ENCODE measurements at regions not wholly inside any gene's neighbourhood (a gene's known extent, or its start where the extent isn't known, plus 50 kb on each side); places are given as distances from the start of the nearest gene placed in this dataset.

DNA sequence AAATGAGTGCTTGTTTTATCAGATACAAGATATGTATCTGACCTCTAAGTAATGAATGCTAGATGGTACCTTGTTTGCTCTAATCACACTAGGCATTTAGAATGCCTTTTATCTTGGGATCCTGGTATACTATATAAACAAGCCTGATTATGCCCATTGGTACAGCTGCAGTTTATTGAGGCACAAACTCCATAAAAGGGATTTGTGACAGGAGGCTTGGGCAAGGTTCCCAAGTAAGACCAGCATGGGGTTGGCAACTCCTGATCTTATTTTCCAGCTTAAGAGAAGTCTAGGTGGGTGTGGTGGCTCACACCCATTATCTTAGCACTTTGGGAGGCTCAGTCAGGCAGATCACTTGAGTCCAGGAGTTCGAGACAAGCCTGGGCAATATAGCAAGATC is 93.9 kb upstream of the DMRT1 start:
- intact Hi-C loops (cut with DNase I), result no loop called here
- ATAC-seq (no peak), DNase-seq (no peak)
- no peak overlapping the region for H3K4me3 ChIP-seq
- no peak overlapping the region for H3K27ac ChIP-seq
- H3K36me3 ChIP-seq, result peaks cover 26% of the 10 kb centered on the region
- H3K9me3 ChIP-seq, result no peaks in the 10 kb centered on the region
- H3K27me3 ChIP-seq, result no peaks in the 10 kb centered on the region
- H3K4me1 ChIP-seq, result peaks cover 31% of the 10 kb centered on the region
- TF ChIP-seq CTCF (IDR thresholded peaks at IDR 0.05), result no peak

DNA sequence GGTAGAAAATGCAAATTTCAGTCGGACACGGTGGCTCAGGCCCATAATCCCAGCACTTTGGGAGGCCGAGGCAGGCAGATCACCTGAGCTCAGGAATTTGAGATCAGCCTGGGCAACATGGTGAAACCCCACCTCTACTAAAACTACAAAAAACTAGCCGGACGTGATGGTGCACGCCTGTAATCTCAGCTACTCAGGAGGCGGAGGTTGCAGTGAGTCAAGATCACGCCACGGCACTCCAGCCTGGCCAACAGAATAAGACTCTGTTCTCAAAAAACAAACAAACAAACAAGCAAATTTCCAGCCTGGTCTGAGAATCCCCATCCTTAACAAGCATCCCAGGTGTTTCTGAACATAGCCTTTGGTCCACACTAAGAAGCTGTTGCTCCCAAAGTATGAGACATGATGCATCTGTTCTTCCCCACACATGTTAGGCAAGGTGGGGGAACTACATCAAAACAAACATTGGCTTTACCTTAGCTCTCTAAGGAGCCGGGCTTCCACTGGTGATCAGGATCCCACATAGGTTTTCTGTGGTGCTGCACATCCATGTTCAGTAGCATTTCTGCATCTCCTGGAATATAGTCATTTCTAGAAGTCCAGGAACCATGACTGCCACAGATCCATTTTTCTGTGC is 92.5 kb upstream of the DMRT1 start:
- no peaks in the 10 kb centered on the region for H3K9me3 ChIP-seq
- peaks cover 31% of the 10 kb centered on the region for H3K4me1 ChIP-seq
- H3K36me3 ChIP-seq, result peaks cover 18% of the 10 kb centered on the region
- no peaks in the 10 kb centered on the region for H3K27me3 ChIP-seq
- intact Hi-C loops (cut with DNase I), result no loop called here
- ATAC-seq, result no peak
- no peak for DNase-seq
- no peak overlapping the region for H3K4me3 ChIP-seq
- no peak for TF ChIP-seq CTCF (IDR thresholded peaks at IDR 0.05)
- H3K27ac ChIP-seq, result peak overlapping the region; percentile 11

GRCh38 chr9:749716-750115 is 91.8 kb upstream of the DMRT1 start:
- no peak for TF ChIP-seq CTCF (IDR thresholded peaks at IDR 0.05)
- Histone ChIP-seq H3K36me3 (peaks cover 15% of the 10 kb centered on the region), H3K9me3 (no peaks in the 10 kb centered on the region), H3K27me3 (no peaks in the 10 kb centered on the region), H3K4me3 (no peak overlapping the region), H3K4me1 (peaks cover 31% of the 10 kb centered on the region), H3K27ac (peak overlapping the region; percentile 11)
- intact Hi-C loops (cut with DNase I), result no loop called here
- ATAC-seq (no peak), DNase-seq (no peak)

DNA sequence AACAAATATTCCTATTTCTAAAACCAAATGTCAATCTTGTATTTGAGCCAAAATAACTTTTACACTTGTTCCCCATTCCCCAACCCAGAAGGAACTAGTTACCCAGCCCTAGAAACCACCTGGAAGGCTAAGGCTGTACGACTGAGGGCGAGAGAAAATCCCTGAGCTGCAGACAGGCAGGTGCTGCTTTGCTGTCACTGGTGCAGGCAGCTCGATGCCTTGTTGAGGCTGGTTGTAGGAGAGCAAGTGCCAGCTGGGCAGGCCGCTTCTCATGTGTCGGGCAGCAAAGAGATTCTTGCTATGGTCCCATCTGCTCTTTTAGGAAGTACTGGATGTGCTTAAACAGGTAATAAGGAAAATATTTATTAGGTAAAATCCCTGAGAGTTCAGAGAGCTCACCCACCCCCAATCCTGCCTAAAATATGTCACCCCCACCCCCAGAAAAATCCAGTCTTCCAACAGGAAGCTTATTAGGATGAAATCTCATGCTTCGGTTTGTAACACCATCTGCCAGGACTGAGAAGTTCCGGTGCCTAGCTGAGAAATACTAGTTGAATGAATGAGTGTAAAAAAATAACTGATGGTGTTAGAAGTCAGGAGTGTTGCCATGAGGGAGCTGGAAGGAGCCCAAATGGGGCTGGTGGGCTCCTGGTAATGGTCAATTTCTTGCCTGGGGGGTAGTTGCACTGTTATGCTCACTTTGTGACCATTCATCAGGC is 91.1 kb upstream of the DMRT1 start:
- Histone ChIP-seq H3K36me3 (peaks cover 13% of the 10 kb centered on the region), H3K4me3 (no peak overlapping the region), H3K27ac (no peak overlapping the region), H3K27me3 (no peaks in the 10 kb centered on the region), H3K4me1 (peaks cover 32% of the 10 kb centered on the region), H3K9me3 (no peaks in the 10 kb centered on the region)
- no peak for DNase-seq
- intact Hi-C loops (cut with DNase I), result no loop called here
- ATAC-seq, result no peak
- TF ChIP-seq CTCF (IDR thresholded peaks at IDR 0.05), result no peak

DNA sequence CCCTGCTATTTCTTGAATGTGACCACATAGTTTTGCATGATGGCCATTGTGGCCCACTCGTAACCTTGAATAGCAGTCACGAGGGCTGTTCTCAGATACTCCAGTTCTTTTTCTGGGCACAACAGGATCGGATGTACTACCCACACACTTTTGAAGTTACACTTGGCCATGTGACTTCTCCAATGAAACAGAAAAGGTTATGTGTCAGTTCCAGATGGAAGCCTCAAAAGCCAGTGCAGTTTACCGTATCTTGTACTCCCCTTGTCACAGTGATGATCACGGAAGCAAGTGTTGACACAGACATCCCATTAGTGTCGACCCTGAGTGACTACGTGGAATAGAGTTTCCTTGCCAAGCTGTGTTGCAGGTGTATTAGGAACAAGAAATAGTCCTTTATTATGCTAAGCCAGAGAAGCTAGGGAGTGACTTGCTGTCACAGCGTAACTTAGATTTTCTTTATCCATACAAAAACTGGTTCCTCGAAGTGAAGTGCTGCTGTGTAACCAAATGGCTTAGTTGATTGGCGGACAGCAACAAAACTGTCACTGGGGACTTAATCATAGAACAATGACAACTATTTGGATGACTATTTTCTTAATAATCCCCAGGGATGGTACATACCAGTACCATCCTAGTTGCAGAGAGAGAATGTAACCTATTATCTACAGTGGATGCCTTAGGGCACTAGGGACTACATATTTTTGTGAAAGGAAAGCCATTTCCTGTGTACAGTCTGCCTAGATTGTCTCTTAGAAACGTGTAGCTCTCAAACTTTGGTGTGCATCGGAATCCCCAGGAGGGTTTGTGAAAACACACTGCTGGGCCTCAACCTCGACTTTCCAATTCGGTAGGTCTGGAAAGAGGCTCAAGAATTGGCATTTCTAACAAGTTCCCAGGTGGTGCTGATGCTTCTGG is 90.1 kb upstream of the DMRT1 start:
- intact Hi-C loops (cut with DNase I), result no loop called here
- ATAC-seq (peak; percentile 82), DNase-seq (no peak)
- no peak for TF ChIP-seq CTCF (IDR thresholded peaks at IDR 0.05)
- peaks cover 40% of the 10 kb centered on the region for H3K4me1 ChIP-seq
- peaks cover 11% of the 10 kb centered on the region for H3K36me3 ChIP-seq
- no peak overlapping the region for H3K4me3 ChIP-seq
- no peaks in the 10 kb centered on the region for H3K9me3 ChIP-seq
- H3K27me3 ChIP-seq, result no peaks in the 10 kb centered on the region
- peak overlapping the region; percentile 21 for H3K27ac ChIP-seq
